ENCODE measurements at regions not wholly inside any gene's neighbourhood (a gene's known extent, or its start where the extent isn't known, plus 50 kb on each side); places are given as distances from the start of the nearest gene placed in this dataset.

GRCh38 chr4:64174247-64174882 lies 234.9 kb downstream of the TECRL start:
- Mint-ChIP-seq H3K4me1 (ENCODE audit: low read depth) (no peaks in the 10 kb centered on the region), H3K36me3 (ENCODE audit: insufficient read depth) (no peaks in the 10 kb centered on the region), H3K27ac (no peak overlapping the region), H3K27me3 (no peaks in the 10 kb centered on the region), H3K4me3 (ENCODE audit: low read depth) (no peak overlapping the region), H3K9me3 (ENCODE audit: low read depth) (no peaks in the 10 kb centered on the region)
- no peak for DNase-seq (ENCODE audit: low spot score, unreplicated experiment)
- TF ChIP-seq CTCF (IDR thresholded peaks at IDR 0.05; ENCODE audit: unreplicated experiment) = no peak

- Mint-ChIP-seq H3K27me3 (no peaks in the 10 kb centered on the region), H3K4me3 (ENCODE audit: low read depth) (no peak overlapping the region), H3K27ac (no peak overlapping the region), H3K4me1 (ENCODE audit: low read depth) (peaks cover 7% of the 10 kb centered on the region), H3K9me3 (ENCODE audit: low read depth) (no peaks in the 10 kb centered on the region), H3K36me3 (ENCODE audit: insufficient read depth) (no peaks in the 10 kb centered on the region)
- TF ChIP-seq CTCF (IDR thresholded peaks at IDR 0.05; ENCODE audit: unreplicated experiment) = no peak
- DNase-seq (ENCODE audit: low spot score, unreplicated experiment) = no peak
These were observed 242.9 kb downstream of the TECRL start for GRCh38 chr4:64166365-64166764.

- Mint-ChIP-seq H3K36me3 (ENCODE audit: insufficient read depth) (no peaks in the 10 kb centered on the region), H3K27ac (no peak overlapping the region), H3K27me3 (no peaks in the 10 kb centered on the region), H3K9me3 (ENCODE audit: low read depth) (no peaks in the 10 kb centered on the region), H3K4me1 (ENCODE audit: low read depth) (no peaks in the 10 kb centered on the region), H3K4me3 (ENCODE audit: low read depth) (no peak overlapping the region)
- TF ChIP-seq CTCF (IDR thresholded peaks at IDR 0.05; ENCODE audit: unreplicated experiment) = peak; percentile 94
- peak; percentile 40 for DNase-seq (ENCODE audit: low spot score, unreplicated experiment)
These were observed 250.5 kb downstream of the TECRL start for GRCh38 chr4:64158648-64159326.

- TF ChIP-seq CTCF (IDR thresholded peaks at IDR 0.05; ENCODE audit: unreplicated experiment) = no peak
- Mint-ChIP-seq H3K4me1 (ENCODE audit: low read depth) (no peaks in the 10 kb centered on the region), H3K27ac (no peak overlapping the region), H3K36me3 (ENCODE audit: insufficient read depth) (no peaks in the 10 kb centered on the region), H3K9me3 (ENCODE audit: low read depth) (no peaks in the 10 kb centered on the region), H3K27me3 (no peaks in the 10 kb centered on the region), H3K4me3 (ENCODE audit: low read depth) (no peak overlapping the region)
- DNase-seq (ENCODE audit: low spot score, unreplicated experiment) = no peak
These were observed 251.9 kb downstream of the TECRL start for GRCh38 chr4:64157397-64157796.

- no peak for TF ChIP-seq CTCF (IDR thresholded peaks at IDR 0.05; ENCODE audit: unreplicated experiment)
- Mint-ChIP-seq H3K27ac (no peak overlapping the region), H3K4me3 (ENCODE audit: low read depth) (no peak overlapping the region), H3K36me3 (ENCODE audit: insufficient read depth) (no peaks in the 10 kb centered on the region), H3K4me1 (ENCODE audit: low read depth) (no peaks in the 10 kb centered on the region), H3K27me3 (no peaks in the 10 kb centered on the region), H3K9me3 (ENCODE audit: low read depth) (no peaks in the 10 kb centered on the region)
- DNase-seq (ENCODE audit: low spot score, unreplicated experiment) = no peak
These were observed 253.0 kb downstream of the TECRL start for GRCh38 chr4:64156253-64156652.
